Tibial artery (tissue), 4 donors: ENCODE measurements at regions not wholly inside any gene's neighbourhood (a gene's known extent, or its start where the extent isn't known, plus 50 kb on each side); places are given as distances from the start of the nearest gene placed in this dataset.

Experiments
- DNase-seq, 2 donors: peaks; one replicate each; pipeline ENCODE4 v3.0.0-alpha.2; 2019
- H3K27ac ChIP-seq, 2 donors: fragments of 200-600 bp; sonication (generic) in 1 of 2; 1 replicate in 1 of 2; 2 replicates in 1 of 2; pipeline ENCODE4 v1.5.1; 2018 to 2019; ENCODE audit warnings: mild to moderate bottlenecking in 1 of 2
- H3K27me3 ChIP-seq, 2 donors: fragments of 200-600 bp; sonication (generic) in 1 of 2; one replicate each; pipeline versions ENCODE4 v1.5.1 to v1.6.0; 2016 to 2019
- H3K36me3 ChIP-seq, 3 donors: fragments of 200-600 bp; sonication (generic) in 2 of 3; one replicate each; pipeline ENCODE4 v1.5.1; 2016 to 2019; ENCODE audit warnings: mild to moderate bottlenecking in 2 of 3
- H3K4me1 ChIP-seq, 4 donors: fragments of 200-600 bp; sonication (generic) in 2 of 4; 1 replicate in 3 of 4; 2 replicates in 1 of 4; pipeline ENCODE4 v1.5.1; 2016 to 2019
- H3K4me3 ChIP-seq, 2 donors: fragments of 200-600 bp; sonication (generic) in 1 of 2; 1 replicate in 1 of 2; 2 replicates in 1 of 2; pipeline ENCODE4 v1.5.1; 2018 to 2019; ENCODE audit warnings: mild to moderate bottlenecking in 2 of 2
- H3K9me3 ChIP-seq, 3 donors: fragments of 200-600 bp; sonication (generic) in 1 of 3; one replicate each; pipeline ENCODE4 v1.5.1; 2016 to 2019
- intact Hi-C: fragments of 100-400 bp; cut with DNase I; formaldehyde crosslinking; loops from one replicate; pipeline ENCODE4 v1.15.0; 2023; ENCODE audit warnings: low total_unique reads
- TF ChIP-seq, protein P1 (sequence below), 2 experiments: fragments of 200-600 bp in 1 of 2; fragments of 450-650 bp in 1 of 2; IDR thresholded peaks; one replicate each; pipeline ENCODE4 v1.5.1; 2017 to 2019; ENCODE audit warnings: antibody characterized with exemption in 2 of 2, mild to moderate bottlenecking in 1 of 2, moderate library complexity in 1 of 2

DNA sequence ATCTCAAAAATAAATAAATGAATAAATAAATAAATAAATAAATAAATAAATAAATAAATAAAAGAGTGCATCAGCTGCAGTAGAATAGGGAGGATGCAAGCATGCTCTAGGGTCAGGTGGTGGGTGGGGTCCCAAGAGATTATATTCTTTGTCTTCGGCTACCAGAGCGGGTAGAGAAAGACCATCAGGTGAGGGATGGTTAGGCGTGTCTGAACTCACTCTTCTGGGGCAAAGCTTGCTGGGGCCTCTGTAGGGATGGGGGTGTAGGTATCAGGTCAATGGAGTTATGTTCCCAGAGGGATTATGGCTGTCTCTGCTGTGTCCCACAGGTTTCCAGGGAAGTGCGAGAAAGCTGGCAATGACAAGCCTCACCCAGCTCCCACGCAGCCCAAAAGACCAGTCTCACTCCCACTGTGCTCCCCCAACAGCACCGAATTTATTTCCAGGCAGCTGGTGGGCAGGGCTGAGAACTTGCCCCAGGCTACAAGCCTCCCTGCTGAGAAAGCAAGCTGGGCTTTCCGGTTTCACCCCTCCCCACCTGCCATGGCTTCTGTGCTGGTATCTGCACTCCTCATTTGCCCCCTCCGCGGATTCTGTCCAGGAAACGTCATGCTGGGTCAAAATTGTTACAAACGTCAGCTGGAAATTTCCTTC, 180.8 kb downstream of the LURAP1L start:
- Histone ChIP-seq H3K4me1 (peaks cover 0 to 12% (median 0%) of the 10 kb centered on the region in 4 donors), H3K27ac (peak overlapping the region in 1 of 2 donors; percentile 8), H3K4me3 (no peak overlapping the region), H3K9me3 (no peaks in the 10 kb centered on the region), H3K36me3 (no peaks in the 10 kb centered on the region), H3K27me3 (no peaks in the 10 kb centered on the region)
- no peak for DNase-seq
- TF ChIP-seq, protein P1, sequence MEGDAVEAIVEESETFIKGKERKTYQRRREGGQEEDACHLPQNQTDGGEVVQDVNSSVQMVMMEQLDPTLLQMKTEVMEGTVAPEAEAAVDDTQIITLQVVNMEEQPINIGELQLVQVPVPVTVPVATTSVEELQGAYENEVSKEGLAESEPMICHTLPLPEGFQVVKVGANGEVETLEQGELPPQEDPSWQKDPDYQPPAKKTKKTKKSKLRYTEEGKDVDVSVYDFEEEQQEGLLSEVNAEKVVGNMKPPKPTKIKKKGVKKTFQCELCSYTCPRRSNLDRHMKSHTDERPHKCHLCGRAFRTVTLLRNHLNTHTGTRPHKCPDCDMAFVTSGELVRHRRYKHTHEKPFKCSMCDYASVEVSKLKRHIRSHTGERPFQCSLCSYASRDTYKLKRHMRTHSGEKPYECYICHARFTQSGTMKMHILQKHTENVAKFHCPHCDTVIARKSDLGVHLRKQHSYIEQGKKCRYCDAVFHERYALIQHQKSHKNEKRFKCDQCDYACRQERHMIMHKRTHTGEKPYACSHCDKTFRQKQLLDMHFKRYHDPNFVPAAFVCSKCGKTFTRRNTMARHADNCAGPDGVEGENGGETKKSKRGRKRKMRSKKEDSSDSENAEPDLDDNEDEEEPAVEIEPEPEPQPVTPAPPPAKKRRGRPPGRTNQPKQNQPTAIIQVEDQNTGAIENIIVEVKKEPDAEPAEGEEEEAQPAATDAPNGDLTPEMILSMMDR (IDR thresholded peaks at IDR 0.05): no peak
- intact Hi-C loops: no loop called here

DNA sequence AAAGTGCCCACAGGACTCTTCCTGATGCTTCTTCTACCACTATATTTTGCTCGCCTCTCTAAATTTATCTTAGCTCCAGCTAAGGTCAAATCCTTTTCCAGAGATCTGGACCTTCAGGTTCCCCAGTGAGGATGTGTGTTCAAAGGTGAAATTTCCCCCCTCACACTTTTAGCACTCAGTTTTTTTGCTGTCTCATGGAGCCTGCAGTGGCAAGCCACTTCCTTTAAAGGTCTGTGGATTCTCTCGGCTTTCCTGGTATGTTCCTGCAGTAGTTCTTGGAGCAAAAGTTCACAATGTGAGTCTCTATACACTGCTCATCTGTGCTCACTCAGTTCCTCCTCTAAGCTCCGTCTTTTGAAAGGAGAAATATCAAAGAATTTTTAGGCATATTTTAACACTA, 181.4 kb downstream of the LURAP1L start:
- no peak for DNase-seq
- H3K9me3 ChIP-seq: no peaks in the 10 kb centered on the region
- TF ChIP-seq, protein P1 (IDR thresholded peaks at IDR 0.05): no peak
- intact Hi-C loops: no loop called here
- H3K4me1 ChIP-seq: peaks cover 0 to 12% (median 0%) of the 10 kb centered on the region in 4 donors
- H3K27ac ChIP-seq: peak overlapping the region in 1 of 2 donors; percentile 8
- no peaks in the 10 kb centered on the region for H3K27me3 ChIP-seq
- H3K36me3 ChIP-seq: no peaks in the 10 kb centered on the region
- no peak overlapping the region for H3K4me3 ChIP-seq

DNA sequence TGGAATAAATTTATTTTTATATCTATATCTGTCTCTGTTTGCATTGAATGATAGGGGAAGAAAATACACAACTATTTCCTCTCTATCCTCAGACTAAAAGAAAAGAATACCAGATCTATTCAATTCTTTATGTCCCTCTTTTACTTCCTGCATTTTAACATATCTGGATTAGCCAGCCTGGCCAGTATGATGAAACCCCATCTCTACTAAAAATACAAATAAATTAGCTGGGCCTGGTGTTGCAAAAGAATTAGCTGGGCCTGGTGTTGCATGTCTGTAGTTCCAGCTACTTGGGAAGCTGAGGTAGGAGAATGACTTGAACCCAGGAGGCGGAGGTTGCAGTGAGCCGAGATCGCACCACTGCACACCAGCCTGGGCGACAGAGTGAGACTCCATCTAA, 182.0 kb downstream of the LURAP1L start:
- intact Hi-C loops: no loop called here
- H3K4me3 ChIP-seq: no peak overlapping the region

DNA sequence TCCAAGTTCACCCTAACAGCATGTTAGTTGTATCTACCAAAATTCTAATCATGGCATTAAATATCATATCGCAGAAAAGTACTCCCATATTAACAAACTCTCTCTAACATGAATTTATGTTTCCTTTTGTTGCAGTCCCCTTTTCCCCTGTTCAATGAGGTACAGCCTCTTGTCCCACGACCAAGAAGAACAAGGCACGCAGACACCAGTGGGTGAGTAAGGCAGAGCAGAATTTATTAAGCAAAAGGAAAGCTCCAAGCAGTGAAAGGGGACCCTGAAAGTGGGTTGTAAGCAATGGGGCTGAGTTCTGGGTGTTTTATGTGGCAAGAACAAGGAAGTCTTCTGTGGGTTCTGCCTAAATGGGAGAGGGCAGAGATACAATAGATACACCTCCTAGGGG, 183.5 kb downstream of the LURAP1L start:
- intact Hi-C loops: no loop called here
- H3K4me3 ChIP-seq: no peak overlapping the region
- TF ChIP-seq, protein P1 (IDR thresholded peaks at IDR 0.05): no peak
- no peaks in the 10 kb centered on the region for H3K36me3 ChIP-seq
- H3K9me3 ChIP-seq: no peaks in the 10 kb centered on the region
- H3K27me3 ChIP-seq: no peaks in the 10 kb centered on the region
- peaks cover 0 to 12% (median 0%) of the 10 kb centered on the region in 4 donors for H3K4me1 ChIP-seq
- H3K27ac ChIP-seq: no peak overlapping the region
- DNase-seq: no peak

More for the DNA sequence above, 182.0 kb downstream of the LURAP1L start:
- no peaks in the 10 kb centered on the region for H3K27me3 ChIP-seq
- H3K9me3 ChIP-seq: no peaks in the 10 kb centered on the region
- H3K4me1 ChIP-seq: peaks cover 0 to 12% (median 0%) of the 10 kb centered on the region in 4 donors
- no peak for DNase-seq
- H3K27ac ChIP-seq: no peak overlapping the region
- TF ChIP-seq, protein P1 (IDR thresholded peaks at IDR 0.05): no peak
- H3K36me3 ChIP-seq: no peaks in the 10 kb centered on the region

DNA sequence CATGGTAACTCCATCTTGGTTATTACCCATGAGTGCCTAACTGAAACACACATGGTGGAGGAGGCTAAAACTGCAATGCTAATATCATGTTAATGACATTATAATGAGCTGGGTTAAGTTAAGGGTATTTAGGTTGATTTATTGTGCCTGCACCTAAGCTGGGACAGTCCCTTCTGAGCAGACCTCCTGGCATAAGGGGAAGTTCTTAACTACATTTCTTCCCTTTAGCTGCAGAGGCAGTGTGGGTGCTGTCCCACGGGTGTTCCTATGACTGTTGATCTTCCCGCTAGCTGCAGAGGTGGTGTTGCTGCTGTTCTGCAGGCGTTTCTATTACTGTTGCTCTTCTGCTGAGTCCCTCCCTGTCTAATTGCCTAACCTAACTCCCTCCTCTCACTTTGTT, 183.9 kb downstream of the LURAP1L start:
- no peaks in the 10 kb centered on the region for H3K27me3 ChIP-seq
- TF ChIP-seq, protein P1 (IDR thresholded peaks at IDR 0.05): no peak
- intact Hi-C loops: no loop called here
- no peak for DNase-seq
- no peak overlapping the region for H3K4me3 ChIP-seq
- no peak overlapping the region for H3K27ac ChIP-seq
- no peaks in the 10 kb centered on the region for H3K36me3 ChIP-seq
- H3K4me1 ChIP-seq: peaks cover 0 to 14% (median 0%) of the 10 kb centered on the region in 4 donors
- H3K9me3 ChIP-seq: no peaks in the 10 kb centered on the region
